ENCODE measurements at regions not wholly inside any gene's neighbourhood (a gene's known extent, or its start where the extent isn't known, plus 50 kb on each side); places are given as distances from the start of the nearest gene placed in this dataset.
A peak's percentile ranks its signal among the peaks of the same experiment; 100 is the strongest.

DNA sequence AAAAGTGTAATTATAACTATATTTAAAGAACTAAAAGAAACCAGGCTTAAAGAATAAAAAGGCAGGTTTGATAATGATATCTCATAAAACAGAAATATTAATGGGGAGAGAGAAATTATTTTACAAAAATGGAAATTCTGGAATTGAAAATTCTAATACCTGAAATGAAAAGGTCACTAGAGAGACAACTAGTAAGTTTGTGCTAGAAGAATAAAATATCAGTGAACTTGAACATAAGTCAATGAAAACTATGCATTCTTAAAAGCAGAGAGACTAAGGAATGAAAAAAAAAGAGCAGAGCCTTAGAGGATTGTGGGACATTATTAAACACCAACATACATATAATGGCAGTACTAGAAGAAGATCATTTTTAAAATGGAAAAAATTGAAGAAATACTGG lies 1475.0 kb upstream of the ZEB2 start:
- Histone ChIP-seq H3K4me3 (replicated peaks in 1 of 4; ENCODE audit: control extremely low read depth in 1 of 4, insufficient read depth in 1 of 4, low read depth in 3 of 4, low read length in 4 of 4) (no peak overlapping the region), H3K27ac (ENCODE audit: insufficient read depth, low read length) (no peak overlapping the region), H3K36me3 (ENCODE audit: control insufficient read depth, insufficient read depth, low read length) (no peaks in the 10 kb centered on the region), H3K4me2 (ENCODE audit: extremely low read depth, insufficient read depth, low read length) (no peak overlapping the region), H4K20me1 (ENCODE audit: control insufficient read depth, extremely low read depth, insufficient read depth, low read length) (no peaks in the 10 kb centered on the region), H3K79me2 (ENCODE audit: control insufficient read depth, insufficient read depth, low read length) (no peaks in the 10 kb centered on the region), H2AFZ (ENCODE audit: low read length) (no peak overlapping the region), H3K4me1 (ENCODE audit: control insufficient read depth, extremely low read depth, insufficient read depth, low read length) (no peaks in the 10 kb centered on the region), H3K27me3 (ENCODE audit: control insufficient read depth, insufficient read depth, low read length) (no peaks in the 10 kb centered on the region), H3K9ac (ENCODE audit: insufficient read depth, low read length) (no peak overlapping the region), H3K9me3 (ENCODE audit: control insufficient read depth, insufficient read depth, low read depth, low read length) (no peaks in the 10 kb centered on the region)
- TF ChIP-seq, protein P1, sequence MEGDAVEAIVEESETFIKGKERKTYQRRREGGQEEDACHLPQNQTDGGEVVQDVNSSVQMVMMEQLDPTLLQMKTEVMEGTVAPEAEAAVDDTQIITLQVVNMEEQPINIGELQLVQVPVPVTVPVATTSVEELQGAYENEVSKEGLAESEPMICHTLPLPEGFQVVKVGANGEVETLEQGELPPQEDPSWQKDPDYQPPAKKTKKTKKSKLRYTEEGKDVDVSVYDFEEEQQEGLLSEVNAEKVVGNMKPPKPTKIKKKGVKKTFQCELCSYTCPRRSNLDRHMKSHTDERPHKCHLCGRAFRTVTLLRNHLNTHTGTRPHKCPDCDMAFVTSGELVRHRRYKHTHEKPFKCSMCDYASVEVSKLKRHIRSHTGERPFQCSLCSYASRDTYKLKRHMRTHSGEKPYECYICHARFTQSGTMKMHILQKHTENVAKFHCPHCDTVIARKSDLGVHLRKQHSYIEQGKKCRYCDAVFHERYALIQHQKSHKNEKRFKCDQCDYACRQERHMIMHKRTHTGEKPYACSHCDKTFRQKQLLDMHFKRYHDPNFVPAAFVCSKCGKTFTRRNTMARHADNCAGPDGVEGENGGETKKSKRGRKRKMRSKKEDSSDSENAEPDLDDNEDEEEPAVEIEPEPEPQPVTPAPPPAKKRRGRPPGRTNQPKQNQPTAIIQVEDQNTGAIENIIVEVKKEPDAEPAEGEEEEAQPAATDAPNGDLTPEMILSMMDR (conservative IDR thresholded peaks at IDR 0.05 in 1 of 2, IDR thresholded peaks at IDR 0.05 in 1 of 2; ENCODE audit: low read depth in 1 of 2, low read length in 2 of 2): no peak
- no peak for TF ChIP-seq EZH2 (IDR thresholded peaks at IDR 0.05; ENCODE audit: low read length, missing control alignments)
- peak in 1 of 2 donors; percentile 0 for DNase-seq (ENCODE audit: low read depth in 2 of 2)

DNA sequence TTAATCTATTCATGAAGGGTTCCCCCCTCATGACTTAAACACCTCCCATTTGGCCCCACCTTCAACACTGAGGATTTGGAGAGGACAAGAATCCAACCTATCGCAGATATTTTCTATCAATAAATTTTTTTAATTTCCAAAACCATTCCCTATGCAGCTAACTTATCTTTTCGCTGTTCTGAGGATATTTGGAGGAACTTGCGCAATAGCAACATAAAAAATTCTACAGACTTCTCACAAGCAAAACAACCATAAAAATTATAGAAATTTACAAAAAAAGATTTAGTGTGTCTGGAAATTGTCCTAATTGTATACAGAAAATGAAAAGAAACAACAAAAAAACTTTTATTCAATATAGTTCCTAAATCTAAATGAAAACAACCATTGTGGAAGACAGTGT lies 1472.7 kb upstream of the ZEB2 start:
- no peaks in the 10 kb centered on the region for H3K79me2 ChIP-seq (ENCODE audit: control insufficient read depth, insufficient read depth, low read length)
- no peak overlapping the region for H3K27ac ChIP-seq (ENCODE audit: insufficient read depth, low read length)
- H3K4me1 ChIP-seq (ENCODE audit: control insufficient read depth, extremely low read depth, insufficient read depth, low read length): no peaks in the 10 kb centered on the region
- H2AFZ ChIP-seq (ENCODE audit: low read length): no peak overlapping the region
- H4K20me1 ChIP-seq (ENCODE audit: control insufficient read depth, extremely low read depth, insufficient read depth, low read length): no peaks in the 10 kb centered on the region
- H3K9ac ChIP-seq (ENCODE audit: insufficient read depth, low read length): no peak overlapping the region
- no peak for TF ChIP-seq EZH2 (IDR thresholded peaks at IDR 0.05; ENCODE audit: low read length, missing control alignments)
- TF ChIP-seq, protein P1 (conservative IDR thresholded peaks at IDR 0.05 in 1 of 2, IDR thresholded peaks at IDR 0.05 in 1 of 2; ENCODE audit: low read depth in 1 of 2, low read length in 2 of 2): no peak
- H3K36me3 ChIP-seq (ENCODE audit: control insufficient read depth, insufficient read depth, low read length): no peaks in the 10 kb centered on the region
- no peaks in the 10 kb centered on the region for H3K27me3 ChIP-seq (ENCODE audit: control insufficient read depth, insufficient read depth, low read length)
- no peak for DNase-seq (ENCODE audit: low read depth in 2 of 2)
- H3K4me3 ChIP-seq (replicated peaks in 1 of 4; ENCODE audit: control extremely low read depth in 1 of 4, insufficient read depth in 1 of 4, low read depth in 3 of 4, low read length in 4 of 4): no peak overlapping the region
- no peaks in the 10 kb centered on the region for H3K9me3 ChIP-seq (ENCODE audit: control insufficient read depth, insufficient read depth, low read depth, low read length)
- H3K4me2 ChIP-seq (ENCODE audit: extremely low read depth, insufficient read depth, low read length): no peak overlapping the region

DNA sequence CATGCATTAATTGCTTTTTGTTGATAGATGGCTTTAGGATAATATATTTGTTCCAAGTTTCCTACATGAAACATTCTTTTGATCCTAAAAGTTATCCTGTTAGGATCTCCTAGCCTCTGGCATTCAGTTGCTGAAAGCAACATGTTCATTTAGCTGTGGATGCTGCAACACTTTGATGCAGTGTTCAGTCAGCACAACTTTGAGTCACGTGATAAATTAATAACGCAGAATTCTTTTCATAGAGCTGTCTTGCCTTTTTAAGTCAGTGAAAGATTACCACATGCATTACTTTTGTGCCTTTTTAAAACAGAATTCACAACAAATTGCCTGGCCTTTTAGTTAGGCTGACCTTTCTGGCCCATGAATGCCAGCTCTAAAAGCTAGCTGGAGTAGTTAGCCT lies 1467.9 kb upstream of the ZEB2 start:
- Histone ChIP-seq H2AFZ (ENCODE audit: low read length) (no peak overlapping the region), H3K4me1 (ENCODE audit: control insufficient read depth, extremely low read depth, insufficient read depth, low read length) (no peaks in the 10 kb centered on the region)
- peak; percentile 35 to 40 for DNase-seq (ENCODE audit: low read depth in 2 of 2)

More for the DNA sequence above, 1467.9 kb upstream of the ZEB2 start:
- Histone ChIP-seq H4K20me1 (ENCODE audit: control insufficient read depth, extremely low read depth, insufficient read depth, low read length) (no peaks in the 10 kb centered on the region), H3K4me3 (replicated peaks in 1 of 4; ENCODE audit: control extremely low read depth in 1 of 4, insufficient read depth in 1 of 4, low read depth in 3 of 4, low read length in 4 of 4) (no peak overlapping the region), H3K4me2 (ENCODE audit: extremely low read depth, insufficient read depth, low read length) (no peak overlapping the region), H3K27me3 (ENCODE audit: control insufficient read depth, insufficient read depth, low read length) (no peaks in the 10 kb centered on the region), H3K9me3 (ENCODE audit: control insufficient read depth, insufficient read depth, low read depth, low read length) (no peaks in the 10 kb centered on the region), H3K27ac (ENCODE audit: insufficient read depth, low read length) (no peak overlapping the region), H3K9ac (ENCODE audit: insufficient read depth, low read length) (no peak overlapping the region), H3K36me3 (ENCODE audit: control insufficient read depth, insufficient read depth, low read length) (no peaks in the 10 kb centered on the region), H3K79me2 (ENCODE audit: control insufficient read depth, insufficient read depth, low read length) (no peaks in the 10 kb centered on the region)
- TF ChIP-seq, protein P1 (conservative IDR thresholded peaks at IDR 0.05 in 1 of 2, IDR thresholded peaks at IDR 0.05 in 1 of 2; ENCODE audit: low read depth in 1 of 2, low read length in 2 of 2): no peak
- TF ChIP-seq EZH2 (IDR thresholded peaks at IDR 0.05; ENCODE audit: low read length, missing control alignments): no peak

Data from fibroblast of lung (primary cell).